K562 (cell line): ENCODE measurements at regions not wholly inside any gene's neighbourhood (a gene's known extent, or its start where the extent isn't known, plus 50 kb on each side); places are given as distances from the start of the nearest gene placed in this dataset.

Experiments used
- ATAC-seq: fragments of 200-7000 bp; cut with Tn5 transposase; 3 replicates; pipeline ENCODE4 v1.9.1; 2020; ENCODE audit warnings: moderate library complexity
- BruUV-seq: library from RNA; stranded (reverse); fragments of 400-500 nt; replicated peaks from 2 replicates; lab custom pipeline; 2021; lab: Mats Ljungman, UMichigan
- CTCF ChIA-PET: fragments of 300-600 bp; formaldehyde crosslinking; extraction: SDS; loops from one replicate; lab custom pipeline; 2021; ENCODE audit warnings: low intra/inter-chr PET ratio; lab: Yijun Ruan, JAX
- POLR2A ChIA-PET: fragments of 300-600, 350-650 bp; sonication (Branson Sonifier 250); formaldehyde crosslinking; extraction: SDS; loops from one replicate; lab custom pipeline; 2021; ENCODE audit warnings: antibody characterized with exemption, inconsistent platforms; lab: Yijun Ruan, JAX
- DNase-seq, 4 experiments: peaks; one replicate each; pipeline versions ENCODE4 v3.0.0 to v3.0.0-alpha.2; 2011 to 2018; ENCODE audit warnings: low spot score in 3 of 4, mixed read lengths in 3 of 4; ENCODE audit errors: extremely low read depth in 1 of 4
- FAIRE-seq: peaks from 2 replicates; lab custom pipeline; 2011; peaks lifted over from hg19 to GRCh38; lab: Jason Lieb, UNC
- H2AFZ ChIP-seq: 2 replicates; pipeline ENCODE4 v1.6.0; 2011; ENCODE audit warnings: low read depth, low read length, control low read depth, inconsistent platforms
- H3K27ac ChIP-seq: fragments of 200-600 bp; 3 replicates; pipeline ENCODE4 v1.8.0; 2011; ENCODE audit warnings: low read depth, mild to moderate bottlenecking, control low read depth, inconsistent platforms, low read length, moderate library complexity, mixed read lengths; ENCODE audit errors: extremely low read depth
- H3K27me3 ChIP-seq, 2 experiments: fragments of 300-600 bp in 1 of 2; 2 replicates in 1 of 2; 3 replicates in 1 of 2; pipeline versions ENCODE4 v1.6.0 to v1.8.0; 2011; ENCODE audit warnings: inconsistent platforms in 2 of 2, low read length in 2 of 2, mild to moderate bottlenecking in 1 of 2, mixed read lengths in 1 of 2, moderate library complexity in 1 of 2; ENCODE audit not compliant: control insufficient read depth in 2 of 2, insufficient read depth in 2 of 2
- H3K36me3 ChIP-seq: fragments of 300-600 bp; 3 replicates; pipeline ENCODE4 v1.8.0; 2011; ENCODE audit warnings: mild to moderate bottlenecking, low read length, inconsistent platforms; ENCODE audit not compliant: control insufficient read depth, insufficient read depth
- H3K4me1 ChIP-seq, 2 experiments: fragments of 200-600 bp in 1 of 2; replicated peaks in 1 of 2; 2 replicates in 1 of 2; 3 replicates in 1 of 2; pipeline versions ENCODE4 v1.5.1 to v1.8.0; 2011; ENCODE audit warnings: inconsistent platforms in 2 of 2, low read length in 2 of 2, mild to moderate bottlenecking in 1 of 2, mixed read lengths in 1 of 2, moderate library complexity in 1 of 2; ENCODE audit not compliant: control insufficient read depth in 2 of 2, insufficient read depth in 2 of 2
- H3K4me2 ChIP-seq: 2 replicates; pipeline ENCODE4 v1.6.1; 2011; ENCODE audit warnings: low read length, control low read depth, inconsistent platforms, mixed read lengths; ENCODE audit not compliant: insufficient read depth
- H3K4me3 ChIP-seq: fragments of 200-600 bp; sonication (generic), shearing (Covaris generic); 2 replicates; pipeline ENCODE4 v1.5.1; 2016; ENCODE audit warnings: control low read depth, inconsistent platforms
- H3K79me2 ChIP-seq: fragments of 200-600 bp; 3 replicates; pipeline ENCODE4 v1.8.0; 2011; ENCODE audit warnings: low read length, inconsistent platforms; ENCODE audit not compliant: control insufficient read depth, insufficient read depth
- H3K9ac ChIP-seq, 2 experiments: 2 replicates each; pipeline versions ENCODE4 v1.6.0 to v1.6.1; 2011; ENCODE audit warnings: low read depth in 2 of 2, low read length in 2 of 2, control low read depth in 1 of 2, inconsistent platforms in 1 of 2, mild to moderate bottlenecking in 1 of 2, mixed read lengths in 1 of 2; ENCODE audit not compliant: insufficient read depth in 1 of 2
- H3K9me1 ChIP-seq: one replicate; pipeline ENCODE4 v1.6.0; 2011; ENCODE audit warnings: inconsistent platforms, mild to moderate bottlenecking, low read length, moderate library complexity; ENCODE audit not compliant: control insufficient read depth, insufficient read depth
- H3K9me3 ChIP-seq: replicated peaks from 2 replicates; pipeline ENCODE4 v1.5.1; 2011; ENCODE audit warnings: low read depth, low read length, inconsistent platforms; ENCODE audit not compliant: control insufficient read depth, insufficient read depth
- H4K20me1 ChIP-seq: replicated peaks from 2 replicates; pipeline ENCODE4 v1.6.1; 2011; ENCODE audit warnings: low read length, inconsistent platforms, mixed read lengths; ENCODE audit not compliant: control insufficient read depth, insufficient read depth
- ESRRB ChIP-seq: fragments of 250-450 bp; sonication (Bioruptor Pico); IDR thresholded peaks from 2 replicates; pipeline ENCODE4 v1.5.0; 2020; ENCODE audit warnings: mild to moderate bottlenecking, moderate library complexity, borderline replicate concordance
- MAFG ChIP-seq: fragments of 450-650 bp; conservative IDR thresholded peaks from 2 replicates; pipeline ENCODE4 v1.6.1; 2016; ENCODE audit warnings: missing genetic modification characterization, missing compliant biosample characterization
- NUFIP1 ChIP-seq: fragments of 450-650 bp; IDR thresholded peaks from 2 replicates; pipeline ENCODE4 v1.6.1; 2018; ENCODE audit not compliant: partially characterized antibody
- RREB1 ChIP-seq: fragments of 250-450 bp; sonication (Bioruptor Pico); IDR thresholded peaks from 2 replicates; pipeline ENCODE4 v1.4.0; 2020
- TRIM24 ChIP-seq, 2 experiments: fragments of 450-650 bp; IDR thresholded peaks; 2 replicates each; pipeline ENCODE4 v1.6.1; 2016
- ZNF24 ChIP-seq: fragments of 450-650 bp; IDR thresholded peaks from 2 replicates; pipeline ENCODE4 v1.6.1; 2016
- ZNF449 ChIP-seq: fragments of 250-450 bp; sonication (Bioruptor Pico); IDR thresholded peaks from 2 replicates; pipeline ENCODE4 v1.8.0; 2022; ENCODE audit warnings: moderate library complexity, mild to moderate bottlenecking, inconsistent platforms
- WGBS: fragments of 100-300 bp; shearing (Covaris generic); methylation state at CpG from one replicate; pipeline ENCODE4 v1.1.6; 2016; ENCODE audit warnings: low coverage, mixed read lengths; ENCODE audit not compliant: insufficient coverage; ENCODE audit errors: missing lambda C conversion rate; 5-methylcytosine and 5-hydroxymethylcytosine counted together
- in situ Hi-C: fragments of 300-500 bp; cut with MboI; formaldehyde crosslinking; loops from 4 replicates; pipeline ENCODE4 v1.15.0; 2018; ENCODE audit warnings: inconsistent platforms, mixed read lengths
- intact Hi-C: fragments of 100-400 bp; cut with micrococcal nuclease; formaldehyde crosslinking; loops from 2 replicates; pipeline ENCODE4 v1.14.2; 2022

DNA sequence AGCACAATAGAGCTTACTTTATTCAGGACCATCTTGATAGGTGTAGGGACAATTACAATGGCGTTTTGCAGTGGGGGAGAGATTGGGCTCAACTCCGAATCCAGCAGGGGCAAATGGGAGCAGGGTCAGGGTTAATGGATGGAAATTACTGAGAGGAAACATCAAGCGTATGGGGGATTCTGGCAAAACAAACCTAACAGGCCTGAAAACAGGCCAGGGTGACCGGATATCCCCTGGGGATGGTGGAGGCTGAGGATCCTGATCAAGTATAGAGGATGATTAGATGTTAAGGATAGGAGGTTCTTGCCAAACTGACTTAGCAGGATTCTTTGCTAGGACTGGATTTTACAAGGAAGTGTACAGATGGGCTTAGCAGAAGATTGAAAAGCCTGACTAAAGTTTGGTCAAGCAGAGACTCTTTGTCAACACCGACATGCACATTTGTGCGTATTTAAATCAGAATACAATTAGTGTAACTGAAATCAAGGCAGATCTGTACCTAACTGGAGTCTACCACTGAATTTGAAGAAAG lies 54.5 kb upstream of the GPR45 start (continued):
- TF ChIP-seq RREB1 (CRISPR knock-in tag) (no peak), ZNF24 (no peak), TRIM24 (IDR thresholded peaks at IDR 0.05) (no peak)

GRCh38 chr2:105187531-105187930 lies 54.0 kb upstream of the GPR45 start:
- Histone ChIP-seq H3K27me3 (peaks cover 19 to 34% of the 10 kb centered on the region in 2 experiments; a peak in 4 of 5 replicates), H3K9me3 (no peaks in the 10 kb centered on the region), H3K9me1 (no peaks in the 10 kb centered on the region), H3K4me1 (no peaks in the 10 kb centered on the region), H3K79me2 (no peaks in the 10 kb centered on the region), H3K4me2 (no peak overlapping the region), H3K27ac (no peak overlapping the region), H2AFZ (no peak overlapping the region), H3K4me3 (no peak overlapping the region), H3K9ac (no peak overlapping the region), H3K36me3 (no peaks in the 10 kb centered on the region), H4K20me1 (no peaks in the 10 kb centered on the region)
- DNase-seq (no peak), ATAC-seq (no peak), FAIRE-seq (no peak)
- CTCF ChIA-PET: no interaction called here
- TF ChIP-seq ESRRB (CRISPR knock-in tag) (no peak), MAFG (tag) (no peak), ZNF449 (no peak), NUFIP1 (no peak)
- intact Hi-C loops: no loop called here
- BruUV-seq: no TSS peak
- 0% methylated on average over 7 of the region's 7 CpGs for WGBS
- POLR2A ChIA-PET: no interaction called here
- in situ Hi-C loops: no loop called here
